K562 (cell line): ENCODE measurements at regions not wholly inside any gene's neighbourhood (a gene's known extent, or its start where the extent isn't known, plus 50 kb on each side); places are given as distances from the start of the nearest gene placed in this dataset.

Experiments used
- ATAC-seq: fragments of 200-7000 bp; cut with Tn5 transposase; 3 replicates; pipeline ENCODE4 v1.9.1; 2020; ENCODE audit warnings: moderate library complexity
- BruUV-seq: library from RNA; stranded (reverse); fragments of 400-500 nt; replicated peaks from 2 replicates; lab custom pipeline; 2021; lab: Mats Ljungman, UMichigan
- CTCF ChIA-PET: fragments of 300-600 bp; formaldehyde crosslinking; extraction: SDS; loops from one replicate; lab custom pipeline; 2021; ENCODE audit warnings: low intra/inter-chr PET ratio; lab: Yijun Ruan, JAX
- POLR2A ChIA-PET: fragments of 300-600, 350-650 bp; sonication (Branson Sonifier 250); formaldehyde crosslinking; extraction: SDS; loops from one replicate; lab custom pipeline; 2021; ENCODE audit warnings: antibody characterized with exemption, inconsistent platforms; lab: Yijun Ruan, JAX
- DNase-seq, 4 experiments: peaks; one replicate each; pipeline versions ENCODE4 v3.0.0 to v3.0.0-alpha.2; 2011 to 2018; ENCODE audit warnings: low spot score in 3 of 4, mixed read lengths in 3 of 4; ENCODE audit errors: extremely low read depth in 1 of 4
- FAIRE-seq: peaks from 2 replicates; lab custom pipeline; 2011; peaks lifted over from hg19 to GRCh38; lab: Jason Lieb, UNC
- H2AFZ ChIP-seq: 2 replicates; pipeline ENCODE4 v1.6.0; 2011; ENCODE audit warnings: low read depth, low read length, control low read depth, inconsistent platforms
- H3K27ac ChIP-seq: fragments of 200-600 bp; 3 replicates; pipeline ENCODE4 v1.8.0; 2011; ENCODE audit warnings: low read depth, mild to moderate bottlenecking, control low read depth, inconsistent platforms, low read length, moderate library complexity, mixed read lengths; ENCODE audit errors: extremely low read depth
- H3K27me3 ChIP-seq, 2 experiments: fragments of 300-600 bp in 1 of 2; 2 replicates in 1 of 2; 3 replicates in 1 of 2; pipeline versions ENCODE4 v1.6.0 to v1.8.0; 2011; ENCODE audit warnings: inconsistent platforms in 2 of 2, low read length in 2 of 2, mild to moderate bottlenecking in 1 of 2, mixed read lengths in 1 of 2, moderate library complexity in 1 of 2; ENCODE audit not compliant: control insufficient read depth in 2 of 2, insufficient read depth in 2 of 2
- H3K36me3 ChIP-seq: fragments of 300-600 bp; 3 replicates; pipeline ENCODE4 v1.8.0; 2011; ENCODE audit warnings: mild to moderate bottlenecking, low read length, inconsistent platforms; ENCODE audit not compliant: control insufficient read depth, insufficient read depth
- H3K4me1 ChIP-seq, 2 experiments: fragments of 200-600 bp in 1 of 2; replicated peaks in 1 of 2; 2 replicates in 1 of 2; 3 replicates in 1 of 2; pipeline versions ENCODE4 v1.5.1 to v1.8.0; 2011; ENCODE audit warnings: inconsistent platforms in 2 of 2, low read length in 2 of 2, mild to moderate bottlenecking in 1 of 2, mixed read lengths in 1 of 2, moderate library complexity in 1 of 2; ENCODE audit not compliant: control insufficient read depth in 2 of 2, insufficient read depth in 2 of 2
- H3K4me2 ChIP-seq: 2 replicates; pipeline ENCODE4 v1.6.1; 2011; ENCODE audit warnings: low read length, control low read depth, inconsistent platforms, mixed read lengths; ENCODE audit not compliant: insufficient read depth
- H3K4me3 ChIP-seq: fragments of 200-600 bp; sonication (generic), shearing (Covaris generic); 2 replicates; pipeline ENCODE4 v1.5.1; 2016; ENCODE audit warnings: control low read depth, inconsistent platforms
- H3K79me2 ChIP-seq: fragments of 200-600 bp; 3 replicates; pipeline ENCODE4 v1.8.0; 2011; ENCODE audit warnings: low read length, inconsistent platforms; ENCODE audit not compliant: control insufficient read depth, insufficient read depth
- H3K9ac ChIP-seq, 2 experiments: 2 replicates each; pipeline versions ENCODE4 v1.6.0 to v1.6.1; 2011; ENCODE audit warnings: low read depth in 2 of 2, low read length in 2 of 2, control low read depth in 1 of 2, inconsistent platforms in 1 of 2, mild to moderate bottlenecking in 1 of 2, mixed read lengths in 1 of 2; ENCODE audit not compliant: insufficient read depth in 1 of 2
- H3K9me1 ChIP-seq: one replicate; pipeline ENCODE4 v1.6.0; 2011; ENCODE audit warnings: inconsistent platforms, mild to moderate bottlenecking, low read length, moderate library complexity; ENCODE audit not compliant: control insufficient read depth, insufficient read depth
- H3K9me3 ChIP-seq: replicated peaks from 2 replicates; pipeline ENCODE4 v1.5.1; 2011; ENCODE audit warnings: low read depth, low read length, inconsistent platforms; ENCODE audit not compliant: control insufficient read depth, insufficient read depth
- H4K20me1 ChIP-seq: replicated peaks from 2 replicates; pipeline ENCODE4 v1.6.1; 2011; ENCODE audit warnings: low read length, inconsistent platforms, mixed read lengths; ENCODE audit not compliant: control insufficient read depth, insufficient read depth
- ATF7 ChIP-seq: fragments of 450-650 bp; IDR thresholded peaks from 2 replicates; pipeline ENCODE4 v1.7.1; 2014; ENCODE audit warnings: mild to moderate bottlenecking, moderate library complexity
- KDM1A ChIP-seq, 2 experiments: fragments of 450-650 bp; IDR thresholded peaks; 2 replicates each; pipeline ENCODE4 v1.6.1; 2016; ENCODE audit warnings: mild to moderate bottlenecking in 2 of 2
- POLR2H ChIP-seq: IDR thresholded peaks from 2 replicates; pipeline ENCODE4 v1.6.1; 2016; ENCODE audit warnings: missing genetic modification characterization, low read depth, mild to moderate bottlenecking, control low read depth, missing compliant biosample characterization, moderate library complexity
- WGBS: fragments of 100-300 bp; shearing (Covaris generic); methylation state at CpG from one replicate; pipeline ENCODE4 v1.1.6; 2016; ENCODE audit warnings: low coverage, mixed read lengths; ENCODE audit not compliant: insufficient coverage; ENCODE audit errors: missing lambda C conversion rate; 5-methylcytosine and 5-hydroxymethylcytosine counted together
- in situ Hi-C: fragments of 300-500 bp; cut with MboI; formaldehyde crosslinking; loops from 4 replicates; pipeline ENCODE4 v1.15.0; 2018; ENCODE audit warnings: inconsistent platforms, mixed read lengths
- intact Hi-C: fragments of 100-400 bp; cut with micrococcal nuclease; formaldehyde crosslinking; loops from 2 replicates; pipeline ENCODE4 v1.14.2; 2022
- TF ChIP-seq, protein P1 (sequence below): fragments of 450-650 bp; formaldehyde crosslinking; IDR thresholded peaks from 2 replicates; pipeline ENCODE4 v1.4.0; 2020; ENCODE audit warnings: mild to moderate bottlenecking, mixed read lengths
- TF ChIP-seq, protein P2 (sequence below): IDR thresholded peaks from 3 replicates; pipeline ENCODE4 v1.6.1; 2011; ENCODE audit warnings: borderline replicate concordance, mild to moderate bottlenecking, moderate library complexity; ENCODE audit not compliant: insufficient read length; ENCODE audit errors: extremely low read depth
- TF ChIP-seq, protein P3 (sequence below): sonication (generic); formaldehyde crosslinking; IDR thresholded peaks from 2 replicates; pipeline ENCODE4 v1.8.0; 2022; ENCODE audit warnings: missing genetic modification reagents, mild to moderate bottlenecking, borderline replicate concordance

DNA sequence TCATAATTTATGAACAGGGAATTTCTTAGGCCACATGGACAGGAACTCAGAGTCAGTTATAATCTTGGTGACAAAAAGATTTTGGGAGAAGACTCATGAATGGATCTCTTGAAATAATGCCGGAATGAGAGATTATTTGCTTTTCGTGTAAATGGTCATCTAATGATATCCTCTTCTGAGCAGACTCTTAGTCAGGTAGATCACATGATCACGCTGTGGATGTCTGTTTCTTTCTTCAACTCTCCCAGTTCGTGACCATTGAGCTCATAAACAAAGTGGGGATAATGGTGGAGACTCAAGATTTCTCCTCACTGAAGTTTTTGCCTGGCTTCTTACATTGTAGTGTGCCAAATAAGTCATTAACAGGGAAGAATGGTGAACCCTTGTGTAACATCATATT is 133.1 kb upstream of the CBLB start:
- ChIA-PET CTCF (no interaction called here), POLR2A (no interaction called here)
- BruUV-seq: no TSS peak
- DNase-seq (no peak), FAIRE-seq (no peak), ATAC-seq (no peak)
- intact Hi-C loops: loop anchor here (10.0 kb wide), 1 partner anchor 123 kb away; no protein-coding TSS in a partner anchor
- no peaks in the 10 kb centered on the region for H4K20me1 ChIP-seq
- H3K4me3 ChIP-seq: no peak overlapping the region
- H3K9me3 ChIP-seq: no peaks in the 10 kb centered on the region
- no peaks in the 10 kb centered on the region for H3K79me2 ChIP-seq
- H3K36me3 ChIP-seq: no peaks in the 10 kb centered on the region
- no peak overlapping the region for H3K4me2 ChIP-seq
- no peak for TF ChIP-seq ATF7
- TF ChIP-seq, protein P1, sequence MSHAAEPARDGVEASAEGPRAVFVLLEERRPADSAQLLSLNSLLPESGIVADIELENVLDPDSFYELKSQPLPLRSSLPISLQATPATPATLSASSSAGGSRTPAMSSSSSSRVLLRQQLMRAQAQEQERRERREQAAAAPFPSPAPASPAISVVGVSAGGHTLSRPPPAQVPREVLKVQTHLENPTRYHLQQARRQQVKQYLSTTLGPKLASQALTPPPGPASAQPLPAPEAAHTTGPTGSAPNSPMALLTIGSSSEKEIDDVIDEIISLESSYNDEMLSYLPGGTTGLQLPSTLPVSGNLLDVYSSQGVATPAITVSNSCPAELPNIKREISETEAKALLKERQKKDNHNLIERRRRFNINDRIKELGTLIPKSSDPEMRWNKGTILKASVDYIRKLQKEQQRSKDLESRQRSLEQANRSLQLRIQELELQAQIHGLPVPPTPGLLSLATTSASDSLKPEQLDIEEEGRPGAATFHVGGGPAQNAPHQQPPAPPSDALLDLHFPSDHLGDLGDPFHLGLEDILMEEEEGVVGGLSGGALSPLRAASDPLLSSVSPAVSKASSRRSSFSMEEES (CRISPR knock-in tag): peak; percentile 52
- WGBS: 67% methylated on average over 4 of the region's 4 CpGs
- H2AFZ ChIP-seq: peak overlapping the region; percentile 25; the same call in 1 of the 2 replicates
- no peaks in the 10 kb centered on the region for H3K9me1 ChIP-seq
- H3K27ac ChIP-seq: no peak overlapping the region
- in situ Hi-C loops: no loop called here
- H3K9ac ChIP-seq: no peak overlapping the region
- H3K27me3 ChIP-seq: no peaks in the 10 kb centered on the region
- peaks cover 0 to 13% of the 10 kb centered on the region in 2 experiments; a peak in 3 of 5 replicates for H3K4me1 ChIP-seq

DNA sequence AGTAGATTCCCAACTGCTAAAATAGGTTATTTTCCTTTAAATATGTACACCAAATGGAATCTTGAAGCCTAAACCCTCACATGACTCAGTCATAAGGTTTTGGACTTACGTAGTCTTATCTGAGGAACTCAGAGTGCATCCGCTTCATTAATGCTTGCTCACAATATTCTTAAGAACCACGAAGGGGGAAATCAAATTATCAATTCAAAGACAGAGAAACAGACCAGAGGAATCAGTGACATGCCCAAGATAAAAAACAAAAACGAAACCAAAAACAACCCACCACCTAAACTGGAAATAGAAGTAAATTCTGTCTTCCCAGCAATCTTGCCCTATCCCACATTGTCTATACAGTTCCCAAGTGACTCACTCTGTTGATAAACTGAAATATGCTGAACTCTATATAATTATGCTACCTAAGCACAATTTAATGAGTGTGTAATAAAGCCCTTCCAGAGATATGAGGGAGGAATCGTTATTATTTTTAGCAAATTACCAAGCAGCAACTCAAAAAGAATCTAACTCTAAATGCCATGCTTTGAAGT is 135.4 kb upstream of the CBLB start:
- H3K27ac ChIP-seq: peak overlapping the region; percentile 42; the same call in 1 of the 3 replicates
- no peaks in the 10 kb centered on the region for H3K9me1 ChIP-seq
- no TSS peak for BruUV-seq
- H4K20me1 ChIP-seq: no peaks in the 10 kb centered on the region
- 6% methylated on average over 5 of the region's 5 CpGs for WGBS
- H3K9ac ChIP-seq: peak overlapping the region in 1 of 2 experiments; percentile 32; a peak in 1 of 4 replicates
- H3K4me2 ChIP-seq: peak overlapping the region; percentile 26; the same call in 1 of the 2 replicates
- intact Hi-C loops (loop anchor here (10.0 kb wide), 1 partner anchor 121 kb away; no protein-coding TSS in a partner anchor), in situ Hi-C loops (no loop called here)
- ChIA-PET CTCF (no interaction called here), POLR2A (no interaction called here)
- peak; percentile 82 for ATAC-seq
- FAIRE-seq: peak; percentile 66
- no peaks in the 10 kb centered on the region for H3K27me3 ChIP-seq
- H3K79me2 ChIP-seq: no peaks in the 10 kb centered on the region
- no peak overlapping the region for H3K4me3 ChIP-seq
- no peaks in the 10 kb centered on the region for H3K9me3 ChIP-seq
- no peaks in the 10 kb centered on the region for H3K36me3 ChIP-seq
- H2AFZ ChIP-seq: peak overlapping the region; percentile 71
- DNase-seq: peak; percentile 13 to 62 (median 25)
- H3K4me1 ChIP-seq: peaks cover 0 to 17% of the 10 kb centered on the region in 2 experiments; a peak in 3 of 5 replicates
- TF ChIP-seq, protein P2, sequence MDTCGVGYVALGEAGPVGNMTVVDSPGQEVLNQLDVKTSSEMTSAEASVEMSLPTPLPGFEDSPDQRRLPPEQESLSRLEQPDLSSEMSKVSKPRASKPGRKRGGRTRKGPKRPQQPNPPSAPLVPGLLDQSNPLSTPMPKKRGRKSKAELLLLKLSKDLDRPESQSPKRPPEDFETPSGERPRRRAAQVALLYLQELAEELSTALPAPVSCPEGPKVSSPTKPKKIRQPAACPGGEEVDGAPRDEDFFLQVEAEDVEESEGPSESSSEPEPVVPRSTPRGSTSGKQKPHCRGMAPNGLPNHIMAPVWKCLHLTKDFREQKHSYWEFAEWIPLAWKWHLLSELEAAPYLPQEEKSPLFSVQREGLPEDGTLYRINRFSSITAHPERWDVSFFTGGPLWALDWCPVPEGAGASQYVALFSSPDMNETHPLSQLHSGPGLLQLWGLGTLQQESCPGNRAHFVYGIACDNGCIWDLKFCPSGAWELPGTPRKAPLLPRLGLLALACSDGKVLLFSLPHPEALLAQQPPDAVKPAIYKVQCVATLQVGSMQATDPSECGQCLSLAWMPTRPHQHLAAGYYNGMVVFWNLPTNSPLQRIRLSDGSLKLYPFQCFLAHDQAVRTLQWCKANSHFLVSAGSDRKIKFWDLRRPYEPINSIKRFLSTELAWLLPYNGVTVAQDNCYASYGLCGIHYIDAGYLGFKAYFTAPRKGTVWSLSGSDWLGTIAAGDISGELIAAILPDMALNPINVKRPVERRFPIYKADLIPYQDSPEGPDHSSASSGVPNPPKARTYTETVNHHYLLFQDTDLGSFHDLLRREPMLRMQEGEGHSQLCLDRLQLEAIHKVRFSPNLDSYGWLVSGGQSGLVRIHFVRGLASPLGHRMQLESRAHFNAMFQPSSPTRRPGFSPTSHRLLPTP: no peak
- TF ChIP-seq, protein P3, sequence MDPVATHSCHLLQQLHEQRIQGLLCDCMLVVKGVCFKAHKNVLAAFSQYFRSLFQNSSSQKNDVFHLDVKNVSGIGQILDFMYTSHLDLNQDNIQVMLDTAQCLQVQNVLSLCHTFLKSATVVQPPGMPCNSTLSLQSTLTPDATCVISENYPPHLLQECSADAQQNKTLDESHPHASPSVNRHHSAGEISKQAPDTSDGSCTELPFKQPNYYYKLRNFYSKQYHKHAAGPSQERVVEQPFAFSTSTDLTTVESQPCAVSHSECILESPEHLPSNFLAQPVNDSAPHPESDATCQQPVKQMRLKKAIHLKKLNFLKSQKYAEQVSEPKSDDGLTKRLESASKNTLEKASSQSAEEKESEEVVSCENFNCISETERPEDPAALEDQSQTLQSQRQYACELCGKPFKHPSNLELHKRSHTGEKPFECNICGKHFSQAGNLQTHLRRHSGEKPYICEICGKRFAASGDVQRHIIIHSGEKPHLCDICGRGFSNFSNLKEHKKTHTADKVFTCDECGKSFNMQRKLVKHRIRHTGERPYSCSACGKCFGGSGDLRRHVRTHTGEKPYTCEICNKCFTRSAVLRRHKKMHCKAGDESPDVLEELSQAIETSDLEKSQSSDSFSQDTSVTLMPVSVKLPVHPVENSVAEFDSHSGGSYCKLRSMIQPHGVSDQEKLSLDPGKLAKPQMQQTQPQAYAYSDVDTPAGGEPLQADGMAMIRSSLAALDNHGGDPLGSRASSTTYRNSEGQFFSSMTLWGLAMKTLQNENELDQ: no peak
- TF ChIP-seq POLR2H (tag) (no peak), KDM1A (IDR thresholded peaks at IDR 0.05) (peak; percentile 59 to 66)
